OCI-LY7 (cell line): ENCODE measurements at regions not wholly inside any gene's neighbourhood (a gene's known extent, or its start where the extent isn't known, plus 50 kb on each side); places are given as distances from the start of the nearest gene placed in this dataset.

Experiments
- CTCF ChIP-seq: fragments of 200-600 bp; sonication (generic); conservative IDR thresholded peaks from 2 replicates; pipeline ENCODE4 v1.5.1; 2014; ENCODE audit warnings: mild to moderate bottlenecking, antibody characterized with exemption, low read length, moderate library complexity, mixed read lengths
- EZH2phosphoT487 ChIP-seq: fragments of 200-600 bp; sonication (generic); IDR thresholded peaks from 2 replicates; pipeline ENCODE4 v1.6.1; 2018; ENCODE audit warnings: low read depth, borderline replicate concordance, mild to moderate bottlenecking, mixed run types, antibody characterized with exemption, low read length, moderate library complexity, mixed read lengths

GRCh38 chr9:126056312-126057021 is 270.2 kb upstream of the MVB12B start:
- TF ChIP-seq CTCF (no peak), EZH2phosphoT487 (no peak)
